Ovary (tissue), 3 donors: ENCODE measurements at regions not wholly inside any gene's neighbourhood (a gene's known extent, or its start where the extent isn't known, plus 50 kb on each side); places are given as distances from the start of the nearest gene placed in this dataset.

ENCODE experiments used
- POLR2A ChIP-seq: fragments of 450-650 bp; IDR thresholded peaks from one replicate; pipeline ENCODE4 v1.6.1; 2017; ENCODE audit warnings: antibody characterized with exemption, mild to moderate bottlenecking, moderate library complexity
- TF ChIP-seq, protein P1 (sequence below), 3 donors: fragments of 450-650 bp in 2 of 3; fragments of 200-600 bp in 1 of 3; IDR thresholded peaks; one replicate each; pipeline versions ENCODE4 v1.5.1 to v1.8.0; 2016 to 2022; ENCODE audit warnings: antibody characterized with exemption in 3 of 3, mild to moderate bottlenecking in 1 of 3
- donor health status: DM: no; HTN: no; CAD: no.

DNA sequence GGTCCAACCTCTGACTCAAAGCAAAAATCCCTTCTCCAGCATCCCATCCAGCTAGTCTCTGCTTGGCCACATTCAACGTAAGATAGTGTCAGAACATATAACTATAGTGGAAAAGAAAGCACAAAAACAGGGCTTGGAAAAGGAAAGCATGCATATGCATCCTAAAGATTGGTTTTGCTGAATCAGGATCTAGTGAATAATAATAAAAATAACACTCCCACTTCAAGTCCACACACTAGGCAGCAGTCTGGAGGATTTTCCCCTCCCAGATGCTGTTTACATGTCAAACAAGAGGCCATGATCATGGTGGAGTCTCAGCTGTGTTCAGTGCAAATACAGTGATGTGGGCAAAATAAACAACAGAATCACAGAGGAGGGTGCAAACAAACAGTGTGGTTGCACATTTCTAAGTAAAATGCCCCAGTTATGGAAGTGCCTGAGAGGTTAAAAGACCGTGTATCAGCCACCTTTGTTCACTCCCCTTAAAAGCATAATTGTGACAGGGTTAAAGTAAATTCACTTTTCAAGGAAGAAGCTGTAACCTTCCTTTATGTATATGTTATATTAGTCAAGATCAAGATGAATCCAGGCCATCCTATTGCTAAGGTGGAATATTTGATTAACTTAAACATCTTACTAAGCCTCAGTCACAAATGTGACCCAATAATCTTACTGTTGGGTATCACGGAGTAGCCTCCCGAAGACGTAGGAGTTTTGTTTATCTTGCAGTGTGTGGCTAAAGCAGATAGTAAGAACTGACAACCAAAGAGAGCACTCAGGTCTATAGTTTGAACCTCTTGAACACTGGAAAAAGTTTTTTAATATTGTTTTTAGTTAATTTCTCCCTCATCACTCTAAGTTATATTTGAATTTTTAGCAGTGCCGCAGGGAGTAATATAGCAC is 424.5 kb downstream of the SOX2 start:
- TF ChIP-seq, protein P1, sequence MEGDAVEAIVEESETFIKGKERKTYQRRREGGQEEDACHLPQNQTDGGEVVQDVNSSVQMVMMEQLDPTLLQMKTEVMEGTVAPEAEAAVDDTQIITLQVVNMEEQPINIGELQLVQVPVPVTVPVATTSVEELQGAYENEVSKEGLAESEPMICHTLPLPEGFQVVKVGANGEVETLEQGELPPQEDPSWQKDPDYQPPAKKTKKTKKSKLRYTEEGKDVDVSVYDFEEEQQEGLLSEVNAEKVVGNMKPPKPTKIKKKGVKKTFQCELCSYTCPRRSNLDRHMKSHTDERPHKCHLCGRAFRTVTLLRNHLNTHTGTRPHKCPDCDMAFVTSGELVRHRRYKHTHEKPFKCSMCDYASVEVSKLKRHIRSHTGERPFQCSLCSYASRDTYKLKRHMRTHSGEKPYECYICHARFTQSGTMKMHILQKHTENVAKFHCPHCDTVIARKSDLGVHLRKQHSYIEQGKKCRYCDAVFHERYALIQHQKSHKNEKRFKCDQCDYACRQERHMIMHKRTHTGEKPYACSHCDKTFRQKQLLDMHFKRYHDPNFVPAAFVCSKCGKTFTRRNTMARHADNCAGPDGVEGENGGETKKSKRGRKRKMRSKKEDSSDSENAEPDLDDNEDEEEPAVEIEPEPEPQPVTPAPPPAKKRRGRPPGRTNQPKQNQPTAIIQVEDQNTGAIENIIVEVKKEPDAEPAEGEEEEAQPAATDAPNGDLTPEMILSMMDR (IDR thresholded peaks at IDR 0.05): no peak
- TF ChIP-seq POLR2A: no peak
